Erythroblast (primary cell): ENCODE measurements at regions not wholly inside any gene's neighbourhood (a gene's known extent, or its start where the extent isn't known, plus 50 kb on each side); places are given as distances from the start of the nearest gene placed in this dataset.
"Not testable (repeated sequence)": the region's sequence is repeated elsewhere in the genome, so short reads cannot be mapped to it uniquely, and the experiment has no call there.

Source experiments
- DNase-seq, 2 experiments: peaks; one replicate each; lab custom pipeline; 2025; lab: John Stamatoyannopoulos, UW
- GATA1 ChIP-seq: IDR thresholded peaks from 2 replicates; pipeline ENCODE4 v1.6.1; 2011; ENCODE audit warnings: low read depth, mild to moderate bottlenecking, control low read depth, low read length, moderate library complexity
- POLR2A ChIP-seq: IDR thresholded peaks from 2 replicates; pipeline ENCODE4 v1.6.1; 2011; ENCODE audit warnings: mild to moderate bottlenecking, low read length

- no peak for TF ChIP-seq GATA1
- TF ChIP-seq POLR2A = no peak
- no peak for DNase-seq
These were observed 378.8 kb downstream of the OSTF1 start for GRCh38 chr9:75467142-75467541.

DNA sequence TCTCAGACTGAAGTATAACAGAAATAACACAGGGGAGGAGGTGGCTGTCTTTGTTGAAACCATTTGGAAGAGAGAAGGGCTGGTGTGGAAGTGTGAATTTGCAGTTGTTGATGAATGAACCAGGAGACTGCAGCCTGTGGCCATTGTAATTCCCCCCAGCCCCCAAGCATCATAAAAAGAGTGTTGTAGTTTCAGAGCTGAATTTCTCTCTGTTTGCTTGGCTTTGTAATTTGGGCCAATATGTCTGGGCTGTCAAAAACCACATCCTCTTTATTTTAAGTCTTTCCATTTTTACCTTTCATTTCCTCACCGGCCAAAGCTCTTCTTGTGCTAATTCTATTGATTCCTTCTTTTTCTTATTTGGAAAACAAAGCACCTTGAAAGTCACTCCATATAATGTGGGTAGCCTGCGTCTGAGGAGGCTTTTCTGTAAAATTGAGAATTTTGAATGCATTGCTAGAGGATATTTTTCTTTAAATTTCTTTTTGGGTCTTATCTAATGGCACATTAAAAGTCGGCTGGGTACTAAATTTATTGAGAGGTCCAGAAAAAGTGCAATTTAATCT lies 383.3 kb downstream of the OSTF1 start:
- TF ChIP-seq GATA1 = no peak
- TF ChIP-seq POLR2A = no peak
- DNase-seq = no peak

DNA sequence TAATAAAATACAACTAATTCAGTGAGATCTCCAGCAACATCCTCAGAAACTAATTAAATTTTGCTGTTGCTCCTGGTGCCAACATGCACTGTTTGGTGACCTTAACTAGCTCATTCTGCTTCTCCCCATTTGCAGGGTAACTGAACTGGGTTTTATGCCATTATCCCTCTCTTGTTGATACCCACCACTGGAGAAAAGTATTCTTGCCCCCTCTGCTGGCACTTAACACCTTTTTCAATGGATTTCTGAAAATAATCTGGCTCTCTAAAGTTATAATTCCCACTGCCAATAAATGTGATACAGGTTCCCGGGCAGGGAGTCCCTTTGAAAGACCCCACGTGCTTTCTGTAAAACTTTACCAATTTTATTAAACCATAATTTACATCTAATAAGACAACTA lies 394.3 kb downstream of the OSTF1 start:
- no peak for TF ChIP-seq GATA1

GRCh38 chr9:75483636-75484035 lies 395.3 kb downstream of the OSTF1 start:
- DNase-seq = no peak
- TF ChIP-seq GATA1 (no peak), POLR2A (no peak)

More for the DNA sequence above, 394.3 kb downstream of the OSTF1 start:
- no peak for DNase-seq

DNA sequence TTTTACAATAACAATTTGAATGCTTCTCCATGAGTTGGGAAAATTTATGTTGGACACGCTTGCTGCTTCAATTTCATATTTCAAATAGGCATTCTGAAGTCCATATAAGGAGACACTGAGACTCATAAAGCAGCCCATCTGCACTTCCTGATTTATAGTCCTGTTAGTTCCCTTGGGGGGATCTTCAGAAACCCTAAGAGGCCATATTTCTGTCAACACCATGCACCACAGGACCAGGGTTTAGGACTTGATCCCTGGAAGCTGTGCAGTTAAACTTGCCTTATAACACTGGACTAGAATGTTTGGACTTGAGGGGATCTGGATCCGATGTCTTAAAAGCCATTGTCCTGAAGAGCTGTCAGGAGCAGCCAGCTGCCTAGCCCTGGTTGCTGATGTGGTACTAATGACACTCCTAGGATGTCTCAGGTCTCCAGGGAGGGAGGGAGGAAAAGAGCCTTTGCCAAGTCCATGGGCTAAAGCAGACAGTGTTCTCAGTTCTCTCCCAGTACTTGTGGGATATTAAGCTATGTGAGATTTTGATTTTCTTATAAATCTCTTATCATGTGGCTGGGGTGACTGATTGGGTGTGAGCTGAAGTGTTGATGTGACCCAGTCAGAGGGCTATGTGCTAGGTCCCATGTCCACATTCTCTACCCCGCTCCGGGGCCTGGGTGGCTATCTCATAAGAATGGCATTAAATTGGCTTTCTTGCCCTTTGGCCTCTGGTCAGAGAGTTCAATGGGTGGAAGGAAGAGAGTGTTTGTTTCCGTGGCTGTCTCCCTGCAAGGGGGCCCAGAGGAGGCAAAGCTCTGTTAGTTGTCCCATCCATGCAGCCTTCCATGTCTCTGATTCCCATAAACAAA lies 399.8 kb downstream of the OSTF1 start:
- TF ChIP-seq POLR2A (no peak), GATA1 (no peak)
- DNase-seq = no peak

- no peak for DNase-seq
- TF ChIP-seq GATA1 = no peak
- TF ChIP-seq POLR2A = no peak
These were observed 400.4 kb downstream of the OSTF1 start for GRCh38 chr9:75488719-75489110.

DNA sequence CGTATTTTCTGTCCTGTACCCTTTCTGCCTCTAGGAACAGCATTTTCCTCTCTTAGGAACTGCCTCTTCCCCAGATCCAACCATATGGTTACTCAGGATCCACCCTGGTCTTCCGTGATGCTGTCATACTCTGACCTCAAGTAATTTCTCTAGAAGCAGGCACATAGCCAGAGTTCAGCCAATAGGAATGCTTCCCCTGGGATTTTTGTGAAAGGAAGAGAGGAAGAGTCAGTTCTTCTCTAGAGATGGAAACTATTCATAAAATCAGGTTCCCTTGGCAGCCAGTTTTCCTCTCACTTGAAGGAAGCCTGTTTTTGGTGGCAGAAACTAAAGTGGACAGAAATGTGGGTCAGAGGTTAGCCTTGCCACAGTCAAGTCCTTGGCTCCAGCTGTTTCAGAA lies 400.1 kb upstream of the PCSK5 start:
- TF ChIP-seq POLR2A (no peak), GATA1 (no peak)
- no peak for DNase-seq

- no peak for DNase-seq
- TF ChIP-seq POLR2A = no peak
- no peak for TF ChIP-seq GATA1
These were observed 398.9 kb upstream of the PCSK5 start for GRCh38 chr9:75491533-75491932.

DNA sequence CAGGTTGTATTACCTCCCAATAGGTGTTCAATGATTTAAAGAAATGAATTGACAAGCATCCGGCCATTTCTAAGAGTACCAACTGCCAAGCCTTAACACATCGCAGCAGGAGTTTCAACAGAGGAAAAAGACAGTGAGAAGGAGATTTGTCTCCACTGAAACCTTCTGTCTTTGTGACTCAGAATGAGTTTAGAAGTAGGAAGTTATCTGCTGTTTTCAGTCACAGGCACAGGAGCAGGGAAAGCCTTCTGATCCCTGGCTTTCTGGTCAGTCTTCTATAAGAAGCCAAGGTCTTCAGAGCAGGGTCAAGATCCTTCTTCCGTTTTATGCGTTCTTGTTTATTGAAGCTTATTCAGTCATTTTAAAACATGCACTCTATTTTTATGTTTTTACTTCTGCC lies 390.7 kb upstream of the PCSK5 start:
- DNase-seq = no peak
- TF ChIP-seq GATA1 = no peak
- TF ChIP-seq POLR2A = no peak

- no peak for DNase-seq
- TF ChIP-seq POLR2A (no peak), GATA1 (no peak)
These were observed 390.0 kb upstream of the PCSK5 start for GRCh38 chr9:75500479-75500878.

DNA sequence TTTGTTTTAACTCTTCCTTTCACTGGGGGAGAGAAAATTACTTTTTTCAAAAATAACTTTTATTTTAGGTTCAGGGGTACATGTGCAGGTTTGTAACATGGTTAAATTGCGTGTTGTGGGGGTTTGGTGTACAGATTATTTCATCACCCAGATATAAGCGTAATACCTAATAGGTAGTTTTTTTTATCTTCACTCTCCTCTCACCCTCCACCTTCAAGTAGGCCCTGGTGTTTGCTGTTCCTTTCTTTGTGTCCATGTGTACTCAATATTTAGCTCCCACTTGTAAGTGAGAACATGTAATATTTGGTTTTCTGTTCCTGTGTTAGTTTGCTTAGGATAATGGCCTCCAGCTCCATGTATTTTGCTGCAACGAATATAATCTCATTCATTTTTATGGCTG lies 389.5 kb upstream of the PCSK5 start:
- not testable (repeated sequence) for DNase-seq

DNA sequence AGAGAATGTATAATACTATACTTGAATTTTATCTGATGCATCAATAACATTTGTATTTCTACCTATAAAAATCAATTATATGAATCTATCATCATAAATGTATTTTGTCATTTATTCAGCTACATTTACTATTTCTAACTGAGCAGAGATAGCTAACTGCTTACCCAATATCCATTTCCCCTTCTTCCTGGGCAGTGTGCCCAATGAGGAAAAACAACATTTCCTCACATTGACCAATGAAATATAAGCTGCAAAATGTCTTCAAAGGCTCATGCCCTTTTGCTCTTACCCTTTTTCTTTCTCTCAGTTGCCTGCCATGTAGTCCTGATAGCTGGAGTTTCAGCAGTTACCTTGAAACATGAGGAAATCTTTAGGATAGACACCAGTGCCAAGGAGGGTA lies 385.8 kb upstream of the PCSK5 start:
- no peak for DNase-seq
- TF ChIP-seq GATA1 (no peak), POLR2A (no peak)

- no peak for TF ChIP-seq POLR2A
- TF ChIP-seq GATA1 = no peak
- no peak for DNase-seq
These were observed 384.8 kb upstream of the PCSK5 start for GRCh38 chr9:75505654-75506053.

DNA sequence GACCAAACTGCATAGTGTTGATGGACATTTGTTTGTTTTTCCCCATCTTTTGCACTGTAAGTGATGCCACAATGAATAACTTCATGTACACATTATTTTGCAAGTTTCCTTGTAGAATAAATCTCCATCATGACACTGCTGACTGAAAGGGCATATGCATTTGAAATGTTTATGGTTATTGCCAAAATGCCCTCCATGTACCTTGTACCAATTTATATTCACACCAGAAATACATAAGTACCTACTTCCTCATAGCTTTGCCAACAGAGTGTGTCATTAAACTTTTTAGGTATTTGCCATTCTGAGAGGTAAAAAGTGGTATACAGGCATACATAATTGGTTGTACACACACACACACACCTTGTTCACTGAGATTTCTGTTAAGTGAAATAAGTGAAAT lies 361.0 kb upstream of the PCSK5 start:
- DNase-seq = no peak
- no peak for TF ChIP-seq GATA1
- no peak for TF ChIP-seq POLR2A

DNA sequence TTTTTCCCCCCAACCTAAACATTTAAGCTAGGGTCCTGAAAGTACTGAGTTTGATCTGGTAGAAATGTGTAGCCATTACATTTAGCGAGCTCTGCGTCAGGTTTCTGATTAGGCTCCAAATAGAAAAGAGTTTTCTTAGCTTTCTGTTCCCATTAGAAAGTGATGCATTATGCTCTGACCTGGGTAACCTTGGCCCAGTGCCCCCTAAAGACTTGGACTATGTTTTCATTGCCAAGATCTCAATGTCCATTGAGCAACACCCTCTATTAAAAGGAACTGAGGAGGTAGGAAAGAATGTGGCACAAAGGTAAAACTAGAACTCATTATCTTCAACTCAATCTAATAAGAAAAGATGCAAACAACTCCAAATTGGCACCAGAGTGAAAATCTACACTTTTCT lies 358.9 kb upstream of the PCSK5 start:
- no peak for TF ChIP-seq POLR2A
- TF ChIP-seq GATA1 = no peak
- no peak for DNase-seq
